ENCODE measurements at regions not wholly inside any gene's neighbourhood (a gene's known extent, or its start where the extent isn't known, plus 50 kb on each side); places are given as distances from the start of the nearest gene placed in this dataset.
"Not testable (repeated sequence)": the region's sequence is repeated elsewhere in the genome, so short reads cannot be mapped to it uniquely, and the experiment has no call there.

- no peak for DNase-seq
These were observed 612.7 kb downstream of the SLITRK6 start for GRCh38 chr13:85186356-85187045.

GRCh38 chr13:85174291-85174690 lies 624.9 kb downstream of the SLITRK6 start:
- DNase-seq: no peak

GRCh38 chr13:85170372-85170771 lies 628.8 kb downstream of the SLITRK6 start:
- no peak for DNase-seq

GRCh38 chr13:85166891-85167290 lies 632.3 kb downstream of the SLITRK6 start:
- DNase-seq: no peak

- DNase-seq: no peak
These were observed 636.2 kb downstream of the SLITRK6 start for GRCh38 chr13:85163063-85163462.

GRCh38 chr13:85148009-85148408 lies 651.2 kb downstream of the SLITRK6 start:
- no peak for DNase-seq

GRCh38 chr13:85142351-85142927 lies 656.8 kb downstream of the SLITRK6 start:
- DNase-seq: no peak

- no peak for DNase-seq
These were observed 657.8 kb downstream of the SLITRK6 start for GRCh38 chr13:85141401-85141800.

GRCh38 chr13:85140192-85140591 lies 659.0 kb downstream of the SLITRK6 start:
- DNase-seq: no peak

GRCh38 chr13:85137516-85137915 lies 661.7 kb downstream of the SLITRK6 start:
- DNase-seq: no peak

- no peak for DNase-seq
These were observed 666.2 kb downstream of the SLITRK6 start for GRCh38 chr13:85132986-85133385.

- not testable (repeated sequence) for DNase-seq
These were observed 675.7 kb downstream of the SLITRK6 start for GRCh38 chr13:85123501-85123900.

GRCh38 chr13:85108356-85108755 lies 690.9 kb downstream of the SLITRK6 start:
- DNase-seq: peak; percentile 46

- DNase-seq: no peak
These were observed 700.0 kb downstream of the SLITRK6 start for GRCh38 chr13:85099245-85099644.

GRCh38 chr13:85095418-85096272 lies 703.6 kb downstream of the SLITRK6 start:
- DNase-seq: no peak

GRCh38 chr13:85093808-85094207 lies 705.4 kb downstream of the SLITRK6 start:
- no peak for DNase-seq

- DNase-seq: no peak
These were observed 707.5 kb downstream of the SLITRK6 start for GRCh38 chr13:85091631-85092234.

GRCh38 chr13:85089186-85089585 lies 710.0 kb downstream of the SLITRK6 start:
- DNase-seq: no peak

- no peak for DNase-seq
These were observed 718.5 kb downstream of the SLITRK6 start for GRCh38 chr13:85080691-85081090.

GRCh38 chr13:85076343-85076742 lies 722.9 kb downstream of the SLITRK6 start:
- no peak for DNase-seq

GRCh38 chr13:85074543-85075313 lies 724.5 kb downstream of the SLITRK6 start:
- no peak for DNase-seq

- no peak for DNase-seq
These were observed 731.0 kb downstream of the SLITRK6 start for GRCh38 chr13:85068231-85068630.

- peak; percentile 40 for DNase-seq
These were observed 759.0 kb downstream of the SLITRK6 start for GRCh38 chr13:85040215-85040614.
